ENCODE measurements at regions not wholly inside any gene's neighbourhood (a gene's known extent, or its start where the extent isn't known, plus 50 kb on each side); places are given as distances from the start of the nearest gene placed in this dataset.

DNA sequence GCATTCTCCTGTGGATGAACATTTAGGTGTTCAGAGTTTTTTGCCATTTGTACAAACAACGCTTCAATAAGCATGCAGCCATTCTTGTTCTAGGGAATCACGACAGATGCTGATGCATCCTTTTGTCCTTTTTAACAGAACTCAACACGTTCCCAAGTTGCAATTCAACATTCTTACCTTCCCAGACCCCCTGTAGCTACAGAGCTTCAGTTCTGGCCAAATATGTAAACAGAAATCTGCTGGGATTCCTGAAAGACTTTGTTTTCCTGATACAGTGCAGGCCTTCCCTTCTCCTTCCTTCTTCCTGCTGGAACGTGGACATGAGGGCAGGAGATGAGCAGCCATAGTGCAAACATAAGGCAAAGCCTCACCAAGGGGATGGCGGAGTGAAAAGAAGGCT is 59.1 kb upstream of the SPATA12 start:
- Histone ChIP-seq H3K18ac (ENCODE audit: low read depth, low read length) (no peak overlapping the region), H3K4me3 (ENCODE audit: insufficient read depth, low read depth, low read length) (no peak overlapping the region), H3K9me1 (ENCODE audit: insufficient read depth, low read length) (peaks cover 4% of the 10 kb centered on the region), H3K9me3 (ENCODE audit: control insufficient read depth, insufficient read depth, low read length) (no peaks in the 10 kb centered on the region; the same call in 1 of the 2 replicates), H2BK120ac (ENCODE audit: low read depth, low read length) (no peak overlapping the region), H3K14ac (replicated peaks; ENCODE audit: low read depth, low read length) (no peak overlapping the region), H2AK5ac (ENCODE audit: low read depth, low read length) (no peak overlapping the region), H3K27ac (ENCODE audit: insufficient read depth, low read length) (no peak overlapping the region), H4K91ac (ENCODE audit: insufficient read depth, low read depth, low read length) (no peak overlapping the region), H2BK15ac (ENCODE audit: low read depth, low read length) (no peak overlapping the region), H4K20me1 (ENCODE audit: insufficient read depth, low read length) (no peaks in the 10 kb centered on the region), H4K8ac (ENCODE audit: low read depth in 2 of 2, low read length in 2 of 2) (no peak overlapping the region), H4K5ac (ENCODE audit: low read depth, low read length) (no peak overlapping the region), H2BK5ac (ENCODE audit: low read depth, low read length, poor library complexity, severe bottlenecking) (no peak overlapping the region), H2AK9ac (replicated peaks; ENCODE audit: low read depth, low read length, poor library complexity) (no peak overlapping the region), H2BK20ac (ENCODE audit: low read depth, low read length) (no peak overlapping the region), H3K79me1 (ENCODE audit: low read depth in 1 of 2, low read length in 2 of 2) (no peaks in the 10 kb centered on the region), H3K4me2 (ENCODE audit: low read depth, low read length) (no peak overlapping the region), H3K27me3 (ENCODE audit: control insufficient read depth, insufficient read depth, low read length) (0 out of 2 replicates have a peak, but pooled peaks cover 2% of the 10 kb centered on the region), H3K36me3 (ENCODE audit: control insufficient read depth, insufficient read depth, low read length) (no peaks in the 10 kb centered on the region; the same call in 1 of the 2 replicates), H3K56ac (ENCODE audit: extremely low read depth, insufficient read depth, low read length) (no peak overlapping the region), H3K4ac (ENCODE audit: low read depth, low read length) (no peak overlapping the region), H3K4me1 (ENCODE audit: control insufficient read depth, insufficient read depth, low read length) (peaks cover 14% of the 10 kb centered on the region; the same call in 1 of the 2 replicates), H3K23ac (ENCODE audit: low read depth, low read length) (no peak overlapping the region), H3K9ac (ENCODE audit: low read depth, low read length) (no peak overlapping the region), H2AFZ (replicated peaks; ENCODE audit: low read length, poor library complexity) (no peak overlapping the region)
- in situ Hi-C loops (cut with MboI; ENCODE audit: low sequenced_read_pairs) = no loop called here
- 84% methylated on average over 3 of the region's 5 CpGs; no CpG with 5 or more reads in 1 of the 2 experiments for WGBS, 2 experiments (ENCODE audit: extremely low coverage in 2 of 2, insufficient read length in 1 of 2)
- TF ChIP-seq MXI1 (IDR thresholded peaks at IDR 0.05; ENCODE audit: borderline replicate concordance, low read depth, low read length) = no peak
- TF ChIP-seq, protein P1, sequence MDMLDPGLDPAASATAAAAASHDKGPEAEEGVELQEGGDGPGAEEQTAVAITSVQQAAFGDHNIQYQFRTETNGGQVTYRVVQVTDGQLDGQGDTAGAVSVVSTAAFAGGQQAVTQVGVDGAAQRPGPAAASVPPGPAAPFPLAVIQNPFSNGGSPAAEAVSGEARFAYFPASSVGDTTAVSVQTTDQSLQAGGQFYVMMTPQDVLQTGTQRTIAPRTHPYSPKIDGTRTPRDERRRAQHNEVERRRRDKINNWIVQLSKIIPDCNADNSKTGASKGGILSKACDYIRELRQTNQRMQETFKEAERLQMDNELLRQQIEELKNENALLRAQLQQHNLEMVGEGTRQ (IDR thresholded peaks at IDR 0.05; ENCODE audit: low read depth, low read length) = no peak
- TF ChIP-seq, protein P2, sequence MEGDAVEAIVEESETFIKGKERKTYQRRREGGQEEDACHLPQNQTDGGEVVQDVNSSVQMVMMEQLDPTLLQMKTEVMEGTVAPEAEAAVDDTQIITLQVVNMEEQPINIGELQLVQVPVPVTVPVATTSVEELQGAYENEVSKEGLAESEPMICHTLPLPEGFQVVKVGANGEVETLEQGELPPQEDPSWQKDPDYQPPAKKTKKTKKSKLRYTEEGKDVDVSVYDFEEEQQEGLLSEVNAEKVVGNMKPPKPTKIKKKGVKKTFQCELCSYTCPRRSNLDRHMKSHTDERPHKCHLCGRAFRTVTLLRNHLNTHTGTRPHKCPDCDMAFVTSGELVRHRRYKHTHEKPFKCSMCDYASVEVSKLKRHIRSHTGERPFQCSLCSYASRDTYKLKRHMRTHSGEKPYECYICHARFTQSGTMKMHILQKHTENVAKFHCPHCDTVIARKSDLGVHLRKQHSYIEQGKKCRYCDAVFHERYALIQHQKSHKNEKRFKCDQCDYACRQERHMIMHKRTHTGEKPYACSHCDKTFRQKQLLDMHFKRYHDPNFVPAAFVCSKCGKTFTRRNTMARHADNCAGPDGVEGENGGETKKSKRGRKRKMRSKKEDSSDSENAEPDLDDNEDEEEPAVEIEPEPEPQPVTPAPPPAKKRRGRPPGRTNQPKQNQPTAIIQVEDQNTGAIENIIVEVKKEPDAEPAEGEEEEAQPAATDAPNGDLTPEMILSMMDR (conservative IDR thresholded peaks at IDR 0.05; ENCODE audit: low read depth, low read length) = no peak
- TF ChIP-seq RAD21 (IDR thresholded peaks at IDR 0.05; ENCODE audit: low read length) = no peak
- TF ChIP-seq, protein P3, sequence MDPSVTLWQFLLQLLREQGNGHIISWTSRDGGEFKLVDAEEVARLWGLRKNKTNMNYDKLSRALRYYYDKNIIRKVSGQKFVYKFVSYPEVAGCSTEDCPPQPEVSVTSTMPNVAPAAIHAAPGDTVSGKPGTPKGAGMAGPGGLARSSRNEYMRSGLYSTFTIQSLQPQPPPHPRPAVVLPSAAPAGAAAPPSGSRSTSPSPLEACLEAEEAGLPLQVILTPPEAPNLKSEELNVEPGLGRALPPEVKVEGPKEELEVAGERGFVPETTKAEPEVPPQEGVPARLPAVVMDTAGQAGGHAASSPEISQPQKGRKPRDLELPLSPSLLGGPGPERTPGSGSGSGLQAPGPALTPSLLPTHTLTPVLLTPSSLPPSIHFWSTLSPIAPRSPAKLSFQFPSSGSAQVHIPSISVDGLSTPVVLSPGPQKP (IDR thresholded peaks at IDR 0.05; ENCODE audit: borderline replicate concordance, low read depth, low read length) = no peak
- no peak for TF ChIP-seq SMC3 (IDR thresholded peaks at IDR 0.05; ENCODE audit: low read depth, low read length)
- TF ChIP-seq POLR2A (IDR thresholded peaks at IDR 0.05; ENCODE audit: low read depth, low read length) = no peak
- no peak for TF ChIP-seq FOS (IDR thresholded peaks at IDR 0.05; ENCODE audit: low read depth, low read length)
- no peak for TF ChIP-seq CHD1 (IDR thresholded peaks at IDR 0.05; ENCODE audit: low read depth, low read length)
- TF ChIP-seq RCOR1 (IDR thresholded peaks at IDR 0.05; ENCODE audit: insufficient replicate concordance, low read length) = no peak
- no peak for TF ChIP-seq CEBPB (IDR thresholded peaks at IDR 0.05; ENCODE audit: low read depth, low read length)
- no peak for TF ChIP-seq MAZ (IDR thresholded peaks at IDR 0.05; ENCODE audit: borderline replicate concordance, low read depth, low read length)
- TF ChIP-seq BHLHE40 (IDR thresholded peaks at IDR 0.05; ENCODE audit: low read depth, low read length) = no peak
- no peak for TF ChIP-seq NFE2L2 (IDR thresholded peaks at IDR 0.05; ENCODE audit: low read depth, low read length)
- TF ChIP-seq MAFK (IDR thresholded peaks at IDR 0.05; ENCODE audit: low read depth, low read length) = no peak
- TF ChIP-seq RFX5 (IDR thresholded peaks at IDR 0.05; ENCODE audit: low read depth, low read length) = no peak
- CTCF ChIA-PET = interaction anchor here (1.1 kb wide), 1 partner anchor 12 kb away, joined by 3 read pairs; no protein-coding TSS in a partner anchor
- ATAC-seq (ENCODE audit: low read depth) (no peak), DNase-seq (no peak)
- no TSS peak for BruUV-seq (replicated peaks)
- intact Hi-C loops (cut with micrococcal nuclease) = no loop called here
- dilution Hi-C loops (cut with HindIII; ENCODE audit: low sequenced_read_pairs, unreplicated experiment) = no loop called here
- POLR2A ChIA-PET (ENCODE audit: unreplicated experiment) = no interaction called here
